HCT116 (cell line): ENCODE measurements at regions not wholly inside any gene's neighbourhood (a gene's known extent, or its start where the extent isn't known, plus 50 kb on each side); places are given as distances from the start of the nearest gene placed in this dataset.

Source experiments
- ATAC-seq: fragments of 200-7000 bp; cut with Tn5 transposase; 2 replicates; pipeline ENCODE4 v1.9.1; 2020; ENCODE audit warnings: mild to moderate bottlenecking, moderate library complexity
- BruUV-seq: library from RNA; stranded (reverse); fragments of 400-500 nt; replicated peaks from 2 replicates; lab custom pipeline; 2021; lab: Mats Ljungman, UMichigan
- CTCF ChIA-PET: fragments of 300-600 bp; sonication (Branson Sonifier 250); formaldehyde crosslinking; loops from one replicate; lab custom pipeline; 2021; ENCODE audit warnings: antibody characterized with exemption; lab: Charles Lee
- POLR2A ChIA-PET: fragments of 300-600, 350-600 bp; sonication (Branson Sonifier 250); formaldehyde crosslinking; loops from one replicate; lab custom pipeline; 2021; ENCODE audit warnings: antibody characterized with exemption; lab: Charles Lee
- RAD21 ChIA-PET, 2 experiments: fragments of 300-600 bp; sonication (Branson Sonifier 250); formaldehyde crosslinking; loops; one replicate each; lab custom pipeline; 2023; ENCODE audit warnings: low total read pairs in 2 of 2; ENCODE audit not compliant: uncharacterized antibody in 2 of 2, unreplicated experiment in 2 of 2, low non-redundant PET in 1 of 2; lab: Charles Lee
- DNase-seq: peaks from one replicate; pipeline ENCODE4 v3.0.0-alpha.2; 2010; ENCODE audit warnings: low read depth, low spot score
- H2AFZ ChIP-seq: fragments of 200-600 bp; shearing (Covaris generic), sonication (generic); 2 replicates; pipeline ENCODE4 v1.6.1; 2017; ENCODE audit warnings: low read depth, mixed run types, mixed read lengths, antibody characterized with exemption, low read length; ENCODE audit not compliant: poor library complexity, severe bottlenecking
- H3K27ac ChIP-seq: 2 replicates; pipeline ENCODE4 v1.5.1; 2012; ENCODE audit warnings: low read depth, low read length
- H3K27me3 ChIP-seq: fragments of 200-600 bp; sonication (generic); 2 replicates; pipeline ENCODE4 v1.6.1; 2016; ENCODE audit warnings: mixed run types, low read length, mixed read lengths; ENCODE audit not compliant: insufficient read depth
- H3K36me3 ChIP-seq, 2 experiments: fragments of 200-500 bp in 1 of 2; fragments of 200-600 bp in 1 of 2; sonication (Bioruptor generic) in 1 of 2; sonication (generic) in 1 of 2; 2 replicates each; pipeline versions ENCODE4 v1.5.1 to v1.6.1; 2014 to 2016; ENCODE audit warnings: low read length in 2 of 2, inconsistent platforms in 1 of 2, mixed read lengths in 1 of 2, mixed run types in 1 of 2; ENCODE audit not compliant: insufficient read depth in 2 of 2, control insufficient read depth in 1 of 2
- H3K4me1 ChIP-seq, 2 experiments: fragments of 200-600 bp in 1 of 2; sonication (generic) in 1 of 2; 2 replicates each; pipeline versions ENCODE4 v1.5.1 to v1.6.1; 2012 to 2017; ENCODE audit warnings: low read length in 2 of 2, inconsistent platforms in 1 of 2, mild to moderate bottlenecking in 1 of 2, mixed read lengths in 1 of 2, mixed run types in 1 of 2, moderate library complexity in 1 of 2; ENCODE audit not compliant: insufficient read depth in 2 of 2, control insufficient read depth in 1 of 2
- H3K4me2 ChIP-seq: fragments of 200-600 bp; sonication (generic); 2 replicates; pipeline ENCODE4 v1.6.1; 2017; ENCODE audit warnings: mixed run types, low read length, mixed read lengths
- H3K4me3 ChIP-seq, 2 experiments: fragments of 200-600 bp in 1 of 2; sonication (generic) in 1 of 2; replicated peaks in 1 of 2; 2 replicates each; pipeline ENCODE4 v1.5.1; 2011 to 2016; ENCODE audit warnings: low read length in 2 of 2, control low read depth in 1 of 2, low read depth in 1 of 2, mild to moderate bottlenecking in 1 of 2, mixed read lengths in 1 of 2, mixed run types in 1 of 2
- H3K79me2 ChIP-seq: fragments of 200-600 bp; sonication (generic); 2 replicates; pipeline ENCODE4 v1.6.1; 2017; ENCODE audit warnings: mild to moderate bottlenecking, mixed run types, low read length, moderate library complexity, mixed read lengths; ENCODE audit not compliant: insufficient read depth
- H3K9ac ChIP-seq: fragments of 200-600 bp; sonication (generic); 2 replicates; pipeline ENCODE4 v1.6.1; 2016; ENCODE audit warnings: low read length, mixed read lengths
- H3K9me2 ChIP-seq: fragments of 200-600 bp; sonication (generic), shearing (Covaris generic); 2 replicates; pipeline ENCODE4 v1.6.1; 2017; ENCODE audit warnings: mixed run types, mild to moderate bottlenecking, moderate library complexity; ENCODE audit not compliant: insufficient read depth
- H3K9me3 ChIP-seq, 2 experiments: fragments of 200-500 bp in 1 of 2; fragments of 200-600 bp in 1 of 2; sonication (Bioruptor generic) in 1 of 2; sonication (generic) in 1 of 2; 2 replicates each; pipeline ENCODE4 v1.6.1; 2014 to 2017; ENCODE audit warnings: low read length in 2 of 2, mixed read lengths in 2 of 2, inconsistent platforms in 1 of 2, low read depth in 1 of 2, mild to moderate bottlenecking in 1 of 2, mixed run types in 1 of 2, moderate library complexity in 1 of 2; ENCODE audit not compliant: control insufficient read depth in 1 of 2, insufficient read depth in 1 of 2
- H4K20me1 ChIP-seq: fragments of 200-600 bp; sonication (generic), shearing (Covaris generic); 2 replicates; pipeline ENCODE4 v1.6.1; 2017; ENCODE audit warnings: mixed run types, mild to moderate bottlenecking, moderate library complexity; ENCODE audit not compliant: insufficient read depth
- CEBPB ChIP-seq: IDR thresholded peaks from 2 replicates; pipeline ENCODE4 v1.6.1; 2012; ENCODE audit warnings: low read depth
- CTCF ChIP-seq, 3 experiments: fragments of 200-600 bp in 1 of 3; sonication (generic) in 1 of 3; IDR thresholded peaks in 2 of 3; conservative IDR thresholded peaks in 1 of 3; 2 replicates each; pipeline ENCODE4 v1.5.1; 2012 to 2017; ENCODE audit warnings: low read depth in 2 of 3, low read length in 2 of 3, antibody characterized with exemption in 1 of 3, borderline replicate concordance in 1 of 3, control low read depth in 1 of 3, mild to moderate bottlenecking in 1 of 3, mixed read lengths in 1 of 3, mixed run types in 1 of 3, moderate library complexity in 1 of 3; ENCODE audit not compliant: insufficient read depth in 1 of 3
- EZH2 ChIP-seq: fragments of 200-600 bp; sonication (generic); IDR thresholded peaks from 2 replicates; pipeline ENCODE4 v1.6.1; 2017; ENCODE audit warnings: antibody characterized with exemption, mixed run types
- EZH2phosphoT487 ChIP-seq: fragments of 200-600 bp; IDR thresholded peaks from 2 replicates; pipeline ENCODE4 v1.6.1; 2018; ENCODE audit warnings: antibody characterized with exemption, borderline replicate concordance
- FOSL1 ChIP-seq: IDR thresholded peaks from 2 replicates; pipeline ENCODE4 v1.6.1; 2012; ENCODE audit warnings: low read depth
- JUND ChIP-seq: IDR thresholded peaks from 2 replicates; pipeline ENCODE4 v1.6.1; 2012
- MAX ChIP-seq: IDR thresholded peaks from 2 replicates; pipeline ENCODE4 v1.6.1; 2012
- POLR2A ChIP-seq: IDR thresholded peaks from 2 replicates; pipeline ENCODE4 v1.7.0; 2011; ENCODE audit warnings: borderline replicate concordance; ENCODE audit not compliant: insufficient read depth, insufficient read length; ENCODE audit errors: extremely low read depth
- POLR2AphosphoS5 ChIP-seq: IDR thresholded peaks from 2 replicates; pipeline ENCODE4 v1.6.1; 2011; ENCODE audit warnings: mild to moderate bottlenecking, low read depth, low read length, moderate library complexity
- RAD21 ChIP-seq: IDR thresholded peaks from 2 replicates; pipeline ENCODE4 v1.6.1; 2012; ENCODE audit warnings: low read depth, mild to moderate bottlenecking
- YY1 ChIP-seq: IDR thresholded peaks from 2 replicates; pipeline ENCODE4 v1.6.1; 2011; ENCODE audit warnings: low read length, low read depth, moderate library complexity, mild to moderate bottlenecking; ENCODE audit not compliant: insufficient replicate concordance; ENCODE audit errors: extremely low read depth
- ZBTB33 ChIP-seq: IDR thresholded peaks from 2 replicates; pipeline ENCODE4 v1.6.1; 2011; ENCODE audit warnings: mild to moderate bottlenecking, low read length, moderate library complexity; ENCODE audit not compliant: insufficient replicate concordance; ENCODE audit errors: extremely low read depth
- ZNF274 ChIP-seq: fragments of 200-500 bp; sonication (Bioruptor generic); IDR thresholded peaks from 2 replicates; pipeline ENCODE4 v1.6.1; 2014; ENCODE audit warnings: mild to moderate bottlenecking, low read depth, low read length, inconsistent platforms
- intact Hi-C: fragments of 100-400 bp; cut with micrococcal nuclease; formaldehyde crosslinking; loops from 2 replicates; pipeline ENCODE4 v1.10.0; 2022

GRCh38 chr3:177893331-177893730 lies 642.9 kb upstream of the KCNMB2 start:
- BruUV-seq: no TSS peak
- ATAC-seq: peak; percentile 72
- peak; percentile 3 for DNase-seq

GRCh38 chr3:177894081-177894728 lies 642.0 kb upstream of the KCNMB2 start:
- CTCF ChIA-PET: no interaction called here
- Histone ChIP-seq H4K20me1 (no peaks in the 10 kb centered on the region), H3K4me1 (no peaks in the 10 kb centered on the region), H3K79me2 (no peaks in the 10 kb centered on the region), H3K36me3 (no peaks in the 10 kb centered on the region), H3K27ac (no peak overlapping the region), H3K4me3 (no peak overlapping the region), H2AFZ (no peak overlapping the region), H3K9me2 (no peaks in the 10 kb centered on the region), H3K9me3 (no peaks in the 10 kb centered on the region), H3K9ac (no peak overlapping the region), H3K27me3 (no peaks in the 10 kb centered on the region), H3K4me2 (no peak overlapping the region)
- no peak for ATAC-seq
- POLR2A ChIA-PET: no interaction called here
- RAD21 ChIA-PET: no interaction called here
- no peak for DNase-seq
- BruUV-seq: no TSS peak
- intact Hi-C loops: no loop called here
- TF ChIP-seq ZBTB33 (no peak), RAD21 (no peak), ZNF274 (no peak), POLR2AphosphoS5 (no peak), POLR2A (no peak), JUND (no peak), CEBPB (no peak), EZH2phosphoT487 (no peak), YY1 (no peak), MAX (no peak), FOSL1 (no peak), EZH2 (no peak)

More at GRCh38 chr3:177893331-177893730, 642.9 kb upstream of the KCNMB2 start:
- TF ChIP-seq CTCF (IDR thresholded peaks at IDR 0.05 in 2 of 3, conservative IDR thresholded peaks at IDR 0.05 in 1 of 3; ENCODE audit: borderline replicate concordance in 1 of 3, insufficient read depth in 1 of 3, low read depth in 2 of 3, low read length in 2 of 3) (peak in 2 of 3 experiments; percentile 20 to 39; a peak in 2 of 6 replicates), EZH2phosphoT487 (no peak)
- Histone ChIP-seq H2AFZ (peak overlapping the region; percentile 82), H3K4me1 (no peaks in the 10 kb centered on the region), H3K9ac (no peak overlapping the region), H3K79me2 (no peaks in the 10 kb centered on the region), H3K4me3 (no peak overlapping the region), H3K36me3 (no peaks in the 10 kb centered on the region), H4K20me1 (no peaks in the 10 kb centered on the region), H3K27ac (no peak overlapping the region), H3K27me3 (no peaks in the 10 kb centered on the region), H3K9me3 (no peaks in the 10 kb centered on the region), H3K9me2 (no peaks in the 10 kb centered on the region), H3K4me2 (no peak overlapping the region)
- intact Hi-C loops: no loop called here
- RAD21 ChIA-PET: no interaction called here
- POLR2A ChIA-PET: no interaction called here
- CTCF ChIA-PET: no interaction called here
